ENCODE measurements at regions not wholly inside any gene's neighbourhood (a gene's known extent, or its start where the extent isn't known, plus 50 kb on each side); places are given as distances from the start of the nearest gene placed in this dataset.
"Not testable (repeated sequence)": the region's sequence is repeated elsewhere in the genome, so short reads cannot be mapped to it uniquely, and the experiment has no call there.

GRCh38 chr20:40911152-40911551, 117.5 kb upstream of the TOP1 start:
- not testable (repeated sequence) for TF ChIP-seq POU2F2 (IDR thresholded peaks at IDR 0.05; ENCODE audit: low read depth, low read length); POLR2A (IDR thresholded peaks at IDR 0.05; ENCODE audit: low read depth, low read length); POLR2AphosphoS5 (IDR thresholded peaks at IDR 0.05; ENCODE audit: low read depth, low read length); PAX5 (IDR thresholded peaks at IDR 0.05; ENCODE audit: insufficient read depth, low read length, severe bottlenecking); SPI1 (IDR thresholded peaks at IDR 0.05; ENCODE audit: low read depth, low read length)
